Natural killer cell (primary cell): ENCODE measurements at regions not wholly inside any gene's neighbourhood (a gene's known extent, or its start where the extent isn't known, plus 50 kb on each side); places are given as distances from the start of the nearest gene placed in this dataset.

Experiments
- ATAC-seq, 3 donors: fragments of 150-1000 bp in 2 of 3; fragments of 200-7000 bp in 1 of 3; cut with Tn5 transposase; 1 replicate in 1 of 3; 2 replicates in 2 of 3; pipeline ENCODE4 v1.10.0; 2021; ENCODE audit warnings: mild to moderate bottlenecking in 2 of 3, moderate library complexity in 2 of 3
- DNase-seq, 2 donors: peaks; one replicate each; pipeline versions ENCODE4 v3.0.0 to v3.0.0-alpha.2; 2013 to 2021; ENCODE audit warnings: mixed read lengths in 1 of 2
- H3K27ac ChIP-seq: one replicate; pipeline ENCODE4 v1.5.1; 2013; ENCODE audit warnings: mild to moderate bottlenecking, low read length
- H3K27me3 ChIP-seq: one replicate; pipeline ENCODE4 v1.6.1; 2013; ENCODE audit warnings: low read length; ENCODE audit not compliant: control insufficient read depth, insufficient read depth
- H3K36me3 ChIP-seq: one replicate; pipeline ENCODE4 v1.6.1; 2013; ENCODE audit warnings: low read length; ENCODE audit not compliant: control insufficient read depth, insufficient read depth
- H3K4me1 ChIP-seq: one replicate; pipeline ENCODE4 v1.6.1; 2013; ENCODE audit warnings: low read length; ENCODE audit not compliant: control insufficient read depth, insufficient read depth
- H3K4me3 ChIP-seq: one replicate; pipeline ENCODE4 v1.5.1; 2013; ENCODE audit warnings: low read length
- H3K9me3 ChIP-seq: one replicate; pipeline ENCODE4 v1.6.1; 2013; ENCODE audit warnings: low read length; ENCODE audit not compliant: control insufficient read depth, insufficient read depth
- H3K27ac Mint-ChIP-seq, 2 donors: one replicate each; pipeline ENCODE4 v1.8.0; 2022; ENCODE audit warnings: mild to moderate bottlenecking in 2 of 2, mixed read lengths in 2 of 2, moderate library complexity in 1 of 2
- H3K27me3 Mint-ChIP-seq, 2 donors: one replicate each; pipeline ENCODE4 v1.8.0; 2022; ENCODE audit warnings: low read depth in 2 of 2, mixed read lengths in 2 of 2
- H3K36me3 Mint-ChIP-seq: one replicate; pipeline ENCODE4 v1.8.0; 2022; ENCODE audit warnings: mixed read lengths
- H3K4me1 Mint-ChIP-seq, 2 donors: one replicate each; pipeline ENCODE4 v1.8.0; 2022; ENCODE audit warnings: mixed read lengths in 2 of 2
- H3K4me3 Mint-ChIP-seq: one replicate; pipeline ENCODE4 v1.8.0; 2022; ENCODE audit warnings: mild to moderate bottlenecking, moderate library complexity, mixed read lengths
- H3K9me3 Mint-ChIP-seq, 2 donors: one replicate each; pipeline ENCODE4 v1.8.0; 2022; ENCODE audit warnings: mixed read lengths in 2 of 2
- WGBS: methylation state at CpG from one replicate; pipeline ENCODE4 v1.1.7; 2013; ENCODE audit warnings: missing lambda C conversion rate; ENCODE audit not compliant: insufficient coverage; 5-methylcytosine and 5-hydroxymethylcytosine counted together
- intact Hi-C: fragments of 100-400 bp; cut with micrococcal nuclease; formaldehyde crosslinking; loops from one replicate; pipeline ENCODE4 v1.14.2; 2022
- TF ChIP-seq, protein P1 (sequence below): fragments of 200-600 bp; IDR thresholded peaks from one replicate; pipeline ENCODE4 v1.8.0; 2022; ENCODE audit warnings: antibody characterized with exemption

DNA sequence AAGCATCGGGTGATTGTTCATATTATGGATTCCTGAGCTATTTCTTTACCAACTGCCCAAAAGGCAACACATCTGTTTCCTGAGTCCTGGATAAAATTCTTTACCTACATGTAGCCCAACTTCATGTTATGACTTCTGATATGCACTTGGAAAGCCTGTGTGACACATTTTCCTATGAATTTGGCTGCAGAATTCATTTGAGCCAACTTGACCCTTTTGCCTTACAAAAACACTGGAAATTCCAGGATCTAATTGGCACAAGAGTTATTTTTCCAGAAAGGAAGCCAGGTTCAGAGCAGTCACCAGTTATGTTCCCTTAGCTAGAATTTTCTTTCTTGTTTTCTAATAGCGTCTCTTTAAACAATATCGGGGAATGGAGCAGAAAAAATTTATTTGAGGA, 202.5 kb upstream of the LRIG3 start:
- Histone ChIP-seq H3K27me3 (no peaks in the 10 kb centered on the region), H3K27ac (no peak overlapping the region), H3K4me1 (no peaks in the 10 kb centered on the region), H3K36me3 (no peaks in the 10 kb centered on the region), H3K4me3 (no peak overlapping the region), H3K9me3 (no peaks in the 10 kb centered on the region)
- Mint-ChIP-seq H3K4me1 (no peaks in the 10 kb centered on the region), H3K27ac (no peak overlapping the region), H3K4me3 (no peak overlapping the region), H3K9me3 (peaks cover 2 to 13% of the 10 kb centered on the region in 2 donors), H3K27me3 (no peaks in the 10 kb centered on the region), H3K36me3 (no peaks in the 10 kb centered on the region)
- WGBS, result 78% methylated on average over 1 of the region's 3 CpGs
- DNase-seq (no peak), ATAC-seq (no peak)
- intact Hi-C loops, result no loop called here
- TF ChIP-seq, protein P1, sequence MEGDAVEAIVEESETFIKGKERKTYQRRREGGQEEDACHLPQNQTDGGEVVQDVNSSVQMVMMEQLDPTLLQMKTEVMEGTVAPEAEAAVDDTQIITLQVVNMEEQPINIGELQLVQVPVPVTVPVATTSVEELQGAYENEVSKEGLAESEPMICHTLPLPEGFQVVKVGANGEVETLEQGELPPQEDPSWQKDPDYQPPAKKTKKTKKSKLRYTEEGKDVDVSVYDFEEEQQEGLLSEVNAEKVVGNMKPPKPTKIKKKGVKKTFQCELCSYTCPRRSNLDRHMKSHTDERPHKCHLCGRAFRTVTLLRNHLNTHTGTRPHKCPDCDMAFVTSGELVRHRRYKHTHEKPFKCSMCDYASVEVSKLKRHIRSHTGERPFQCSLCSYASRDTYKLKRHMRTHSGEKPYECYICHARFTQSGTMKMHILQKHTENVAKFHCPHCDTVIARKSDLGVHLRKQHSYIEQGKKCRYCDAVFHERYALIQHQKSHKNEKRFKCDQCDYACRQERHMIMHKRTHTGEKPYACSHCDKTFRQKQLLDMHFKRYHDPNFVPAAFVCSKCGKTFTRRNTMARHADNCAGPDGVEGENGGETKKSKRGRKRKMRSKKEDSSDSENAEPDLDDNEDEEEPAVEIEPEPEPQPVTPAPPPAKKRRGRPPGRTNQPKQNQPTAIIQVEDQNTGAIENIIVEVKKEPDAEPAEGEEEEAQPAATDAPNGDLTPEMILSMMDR, result no peak

DNA sequence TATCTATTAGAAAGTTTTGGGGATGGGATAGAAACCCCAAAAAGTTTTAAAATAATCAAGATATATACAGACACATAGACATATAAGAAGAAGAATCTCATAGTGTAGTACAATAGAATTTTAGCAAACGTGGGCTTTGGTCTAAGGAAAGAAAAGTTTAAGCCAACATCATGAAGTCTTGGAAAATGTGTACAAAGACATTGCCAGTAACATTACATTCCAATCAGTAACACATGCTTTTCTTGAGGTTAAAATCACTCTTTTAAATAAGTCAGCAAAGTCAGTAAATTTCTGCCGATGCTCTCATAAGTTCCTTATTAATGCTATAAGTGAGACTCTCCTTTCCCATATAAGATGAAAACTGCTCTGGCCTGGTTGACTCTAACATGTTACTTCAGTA, 201.1 kb upstream of the LRIG3 start:
- H3K27ac Mint-ChIP-seq, result no peak overlapping the region
- Histone ChIP-seq H3K4me1 (no peaks in the 10 kb centered on the region), H3K9me3 (no peaks in the 10 kb centered on the region), H3K36me3 (no peaks in the 10 kb centered on the region), H3K4me3 (no peak overlapping the region), H3K27ac (no peak overlapping the region), H3K27me3 (no peaks in the 10 kb centered on the region)
- TF ChIP-seq, protein P1, result no peak
- H3K4me3 Mint-ChIP-seq, result no peak overlapping the region
- H3K4me1 Mint-ChIP-seq, result no peaks in the 10 kb centered on the region
- intact Hi-C loops, result no loop called here
- no peaks in the 10 kb centered on the region for H3K36me3 Mint-ChIP-seq
- ATAC-seq (no peak), DNase-seq (no peak)
- H3K27me3 Mint-ChIP-seq, result no peaks in the 10 kb centered on the region
- 100% methylated on average over 1 of the region's 2 CpGs for WGBS
- peaks cover 4 to 7% of the 10 kb centered on the region in 2 donors for H3K9me3 Mint-ChIP-seq

DNA sequence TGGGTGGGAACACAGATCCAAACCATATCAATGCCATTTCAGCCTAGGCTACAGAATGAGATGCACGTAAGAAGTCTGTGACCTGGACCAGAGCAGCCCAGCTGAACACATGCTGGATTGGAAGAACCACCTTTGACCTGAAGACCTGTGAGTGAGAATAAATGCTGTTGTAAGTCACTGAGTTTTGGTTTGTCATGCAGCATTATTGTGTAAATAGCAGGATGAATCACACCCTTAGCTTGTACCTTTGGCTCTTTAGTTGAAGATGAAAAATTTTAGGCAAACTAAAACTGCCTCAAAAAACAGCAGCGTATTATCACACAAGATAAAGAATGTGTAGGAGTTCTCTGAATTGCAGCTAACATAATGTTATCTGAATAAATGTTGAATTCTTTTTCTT, 199.4 kb upstream of the LRIG3 start:
- peaks cover 3 to 4% of the 10 kb centered on the region in 2 donors for H3K9me3 Mint-ChIP-seq
- H3K27me3 Mint-ChIP-seq, result no peaks in the 10 kb centered on the region
- Histone ChIP-seq H3K4me3 (no peak overlapping the region), H3K27me3 (no peaks in the 10 kb centered on the region), H3K27ac (no peak overlapping the region), H3K9me3 (no peaks in the 10 kb centered on the region), H3K36me3 (no peaks in the 10 kb centered on the region), H3K4me1 (no peaks in the 10 kb centered on the region)
- DNase-seq (no peak), ATAC-seq (no peak)
- H3K36me3 Mint-ChIP-seq, result no peaks in the 10 kb centered on the region
- no peaks in the 10 kb centered on the region for H3K4me1 Mint-ChIP-seq
- TF ChIP-seq, protein P1, result no peak
- 89% methylated on average over 2 of the region's 2 CpGs for WGBS
- H3K4me3 Mint-ChIP-seq, result no peak overlapping the region
- intact Hi-C loops, result no loop called here
- H3K27ac Mint-ChIP-seq, result no peak overlapping the region

- no peak overlapping the region for H3K4me3 Mint-ChIP-seq
- no peaks in the 10 kb centered on the region for H3K36me3 Mint-ChIP-seq
- no peaks in the 10 kb centered on the region for H3K27me3 ChIP-seq
- intact Hi-C loops, result no loop called here
- ATAC-seq (no peak), DNase-seq (no peak)
- no peaks in the 10 kb centered on the region for H3K4me1 ChIP-seq
- H3K27ac ChIP-seq, result no peak overlapping the region
- H3K36me3 ChIP-seq, result no peaks in the 10 kb centered on the region
- no peaks in the 10 kb centered on the region for H3K9me3 ChIP-seq
- H3K4me1 Mint-ChIP-seq, result no peaks in the 10 kb centered on the region
- no peaks in the 10 kb centered on the region for H3K27me3 Mint-ChIP-seq
- H3K27ac Mint-ChIP-seq, result no peak overlapping the region
- peaks cover 2 to 4% of the 10 kb centered on the region in 2 donors for H3K9me3 Mint-ChIP-seq
- H3K4me3 ChIP-seq, result no peak overlapping the region
- TF ChIP-seq, protein P1, result no peak
- WGBS, result 86% methylated on average over 3 of the region's 3 CpGs
Observed at GRCh38 chr12:59118356-59118755, 198.1 kb upstream of the LRIG3 start.
